HepG2 (cell line): ENCODE measurements at regions not wholly inside any gene's neighbourhood (a gene's known extent, or its start where the extent isn't known, plus 50 kb on each side); places are given as distances from the start of the nearest gene placed in this dataset.

Source experiments
- ELF4 ChIP-seq: sonication (generic); formaldehyde crosslinking; IDR thresholded peaks from 2 replicates; pipeline ENCODE4 v1.5.0; 2020; ENCODE audit warnings: missing genetic modification reagents, mild to moderate bottlenecking, moderate library complexity, borderline replicate concordance
- FOXA1 ChIP-seq, 2 experiments: fragments of 450-650 bp in 1 of 2; sonication (generic) in 1 of 2; formaldehyde crosslinking in 1 of 2; IDR thresholded peaks; 2 replicates each; pipeline versions ENCODE4 v1.4.0 to v1.6.1; 2016 to 2020; ENCODE audit warnings: missing genetic modification reagents in 1 of 2
- GATA4 ChIP-seq: sonication (generic); IDR thresholded peaks from 2 replicates; pipeline ENCODE4 v1.6.1; 2016; ENCODE audit warnings: antibody characterized with exemption, low read depth, borderline replicate concordance
- GLMP ChIP-seq: sonication (generic); formaldehyde crosslinking; IDR thresholded peaks from 2 replicates; pipeline ENCODE4 v1.9.0; 2021; ENCODE audit warnings: missing genetic modification reagents, mild to moderate bottlenecking, borderline replicate concordance
- HCFC1 ChIP-seq: fragments of 150-350 bp; IDR thresholded peaks from 2 replicates; pipeline ENCODE4 v1.6.1; 2014; ENCODE audit warnings: low read depth, low read length
- HNRNPLL ChIP-seq: fragments of 200-400 bp; formaldehyde crosslinking; IDR thresholded peaks from 2 replicates; pipeline ENCODE4 v1.6.1; 2017; ENCODE audit warnings: mild to moderate bottlenecking, low read depth, low read length; ENCODE audit not compliant: poor library complexity, severe bottlenecking
- JUN ChIP-seq: sonication (generic); formaldehyde crosslinking; IDR thresholded peaks from 2 replicates; pipeline ENCODE4 v1.4.0; 2020; ENCODE audit warnings: mild to moderate bottlenecking, missing genetic modification reagents
- KDM4B ChIP-seq: sonication (generic); formaldehyde crosslinking; IDR thresholded peaks from 2 replicates; pipeline ENCODE4 v1.4.0; 2020; ENCODE audit warnings: missing genetic modification reagents
- MAFK ChIP-seq, 2 experiments: IDR thresholded peaks in 1 of 2; conservative IDR thresholded peaks in 1 of 2; 2 replicates each; pipeline ENCODE4 v1.6.1; 2011; ENCODE audit warnings: improper control_type of control experiment in 2 of 2, low read length in 2 of 2
- NBN ChIP-seq: fragments of 450-650 bp; conservative IDR thresholded peaks from 2 replicates; pipeline ENCODE4 v1.6.1; 2017
- NFRKB ChIP-seq: fragments of 450-650 bp; IDR thresholded peaks from 2 replicates; pipeline ENCODE4 v1.6.1; 2017
- SIX4 ChIP-seq: sonication (generic); formaldehyde crosslinking; IDR thresholded peaks from 2 replicates; pipeline ENCODE4 v1.4.0; 2020; ENCODE audit warnings: missing genetic modification reagents
- ZFX ChIP-seq: sonication (generic); formaldehyde crosslinking; IDR thresholded peaks from 2 replicates; pipeline ENCODE4 v1.4.0; 2020; ENCODE audit warnings: mild to moderate bottlenecking, low read depth, missing genetic modification reagents, moderate library complexity
- ZIK1 ChIP-seq: sonication (generic); formaldehyde crosslinking; IDR thresholded peaks from 2 replicates; pipeline ENCODE4 v1.5.0; 2020; ENCODE audit warnings: mild to moderate bottlenecking, low read depth, missing genetic modification reagents, borderline replicate concordance
- ZKSCAN8 ChIP-seq: IDR thresholded peaks from 2 replicates; pipeline ENCODE4 v1.6.1; 2016; ENCODE audit warnings: borderline replicate concordance, missing genetic modification reagents, missing compliant biosample characterization
- ZNF207 ChIP-seq: fragments of 450-650 bp; IDR thresholded peaks from 2 replicates; pipeline ENCODE4 v1.6.1; 2016; ENCODE audit warnings: antibody characterized with exemption, borderline replicate concordance
- ZNF296 ChIP-seq: sonication (generic); formaldehyde crosslinking; conservative IDR thresholded peaks from 2 replicates; pipeline ENCODE4 v1.5.0; 2020; ENCODE audit warnings: mild to moderate bottlenecking, missing genetic modification reagents
- ZNF432 ChIP-seq: sonication (generic); formaldehyde crosslinking; IDR thresholded peaks from 2 replicates; pipeline ENCODE4 v1.5.0; 2020; ENCODE audit warnings: missing genetic modification reagents, mild to moderate bottlenecking, borderline replicate concordance
- ZNF652 ChIP-seq: IDR thresholded peaks from 2 replicates; pipeline ENCODE4 v1.6.1; 2016; ENCODE audit warnings: low read depth, borderline replicate concordance
- ZNF713 ChIP-seq: sonication (generic); formaldehyde crosslinking; IDR thresholded peaks from 2 replicates; pipeline ENCODE4 v1.4.0; 2020; ENCODE audit warnings: mild to moderate bottlenecking, missing genetic modification reagents
- ZNF720 ChIP-seq: sonication (generic); formaldehyde crosslinking; IDR thresholded peaks from 2 replicates; pipeline ENCODE4 v1.4.0; 2020; ENCODE audit warnings: missing genetic modification reagents
- ZNF724P ChIP-seq: sonication (generic); formaldehyde crosslinking; IDR thresholded peaks from 2 replicates; pipeline ENCODE4 v1.8.0; 2022; ENCODE audit warnings: missing genetic modification reagents, borderline replicate concordance
- ZNF749 ChIP-seq: sonication (generic); formaldehyde crosslinking; IDR thresholded peaks from 2 replicates; pipeline ENCODE4 v1.8.0; 2022; ENCODE audit warnings: mild to moderate bottlenecking, missing genetic modification reagents, moderate library complexity, borderline replicate concordance
- ZNF788 ChIP-seq: sonication (generic); formaldehyde crosslinking; IDR thresholded peaks from 2 replicates; pipeline ENCODE4 v1.5.0; 2020; ENCODE audit warnings: mild to moderate bottlenecking, missing genetic modification reagents, borderline replicate concordance
- ZSCAN21 ChIP-seq: sonication (generic); formaldehyde crosslinking; IDR thresholded peaks from 2 replicates; pipeline ENCODE4 v1.8.0; 2022; ENCODE audit warnings: mild to moderate bottlenecking, missing genetic modification reagents, moderate library complexity, borderline replicate concordance
- TF ChIP-seq, protein P1 (sequence below): sonication (generic); formaldehyde crosslinking; IDR thresholded peaks from 2 replicates; pipeline ENCODE4 v1.5.0; 2020; ENCODE audit warnings: missing genetic modification reagents
- TF ChIP-seq, protein P2 (sequence below): sonication (generic); formaldehyde crosslinking; IDR thresholded peaks from 2 replicates; pipeline ENCODE4 v1.4.0; 2020; ENCODE audit warnings: missing genetic modification reagents
- TF ChIP-seq, protein P3 (sequence below): sonication (generic); formaldehyde crosslinking; IDR thresholded peaks from 2 replicates; pipeline ENCODE4 v1.5.0; 2020; ENCODE audit warnings: missing genetic modification reagents

DNA sequence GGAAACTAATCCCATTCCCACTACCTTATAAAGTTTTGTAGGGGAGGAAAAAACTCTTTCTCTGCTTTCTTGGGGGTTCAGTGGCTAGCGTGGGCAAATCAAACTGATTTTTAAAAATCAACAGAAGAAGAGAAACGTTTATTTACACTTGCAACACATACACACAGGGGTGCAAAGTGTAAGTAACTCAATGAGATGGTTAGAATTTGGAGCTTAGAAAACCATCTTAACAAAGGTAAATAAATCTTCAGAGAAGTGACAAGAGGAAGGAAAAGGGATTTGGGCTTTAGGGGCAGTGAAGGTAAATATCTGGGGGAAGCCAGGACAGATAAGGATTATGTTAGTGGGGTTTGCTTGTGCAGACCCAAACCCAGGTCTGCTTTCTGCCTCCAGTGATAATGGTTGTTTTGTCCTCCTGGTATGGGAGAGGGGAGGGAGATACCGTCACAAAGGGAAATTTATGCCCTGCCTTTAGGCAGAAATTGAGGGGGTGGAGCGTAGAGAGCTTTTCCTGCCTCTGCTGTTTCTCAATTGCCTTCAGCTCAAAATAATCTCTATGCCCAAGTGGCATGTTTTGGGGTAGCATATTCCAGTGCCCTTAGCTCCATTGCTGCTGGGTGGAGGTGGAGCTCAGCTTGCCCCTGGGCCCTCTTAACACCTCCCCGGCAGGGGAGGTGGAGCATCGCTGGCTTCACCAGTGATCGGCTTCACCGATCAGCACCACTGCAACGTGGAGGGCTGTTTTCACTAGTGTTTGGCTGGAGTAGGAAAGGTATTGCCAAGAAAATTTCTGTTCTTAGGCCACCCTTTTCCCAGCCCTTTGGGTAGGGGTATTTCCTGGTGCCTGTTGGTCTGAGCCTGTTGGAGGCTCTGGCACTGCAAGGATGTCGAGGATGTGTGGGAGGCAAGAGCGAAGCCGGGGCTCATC is 92.2 kb downstream of the TEX51 start (continued):
- TF ChIP-seq NFRKB (no peak), NBN (no peak), ZNF207 (no peak), ZSCAN21 (CRISPR knock-in tag) (no peak), GLMP (no peak), KDM4B (CRISPR knock-in tag) (no peak), ZKSCAN8 (CRISPR knock-in tag) (no peak), MAFK (conservative IDR thresholded peaks at IDR 0.05 in 1 of 2, IDR thresholded peaks at IDR 0.05 in 1 of 2; ENCODE audit: low read length in 2 of 2) (no peak), JUN (CRISPR knock-in tag) (no peak; the same call in none of the 2 replicates), ZNF720 (no peak), ZNF713 (CRISPR knock-in tag) (no peak), ZNF788 (CRISPR knock-in tag) (peak; percentile 28; the same call in 1 of the 2 replicates), ZNF296 (CRISPR knock-in tag) (0 out of 2 replicates have a peak, but pooled peaks have one; percentile 54), SIX4 (CRISPR knock-in tag) (no peak), ELF4 (CRISPR knock-in tag) (no peak), ZNF652 (CRISPR knock-in tag) (no peak), ZNF724P (CRISPR knock-in tag) (no peak), FOXA1 (IDR thresholded peaks at IDR 0.05) (peak; percentile 49; the same call in 1 of the 2 replicates), FOXA1 (CRISPR knock-in tag; IDR thresholded peaks at IDR 0.05) (peak; percentile 40; the same call in 1 of the 2 replicates), ZNF432 (CRISPR knock-in tag) (no peak), HCFC1 (no peak), ZFX (peak; percentile 3; the same call in 1 of the 2 replicates), HNRNPLL (no peak), ZNF749 (CRISPR knock-in tag) (no peak), ZIK1 (CRISPR knock-in tag) (no peak), GATA4 (peak; percentile 49; the same call in 1 of the 2 replicates)
- TF ChIP-seq, protein P1, sequence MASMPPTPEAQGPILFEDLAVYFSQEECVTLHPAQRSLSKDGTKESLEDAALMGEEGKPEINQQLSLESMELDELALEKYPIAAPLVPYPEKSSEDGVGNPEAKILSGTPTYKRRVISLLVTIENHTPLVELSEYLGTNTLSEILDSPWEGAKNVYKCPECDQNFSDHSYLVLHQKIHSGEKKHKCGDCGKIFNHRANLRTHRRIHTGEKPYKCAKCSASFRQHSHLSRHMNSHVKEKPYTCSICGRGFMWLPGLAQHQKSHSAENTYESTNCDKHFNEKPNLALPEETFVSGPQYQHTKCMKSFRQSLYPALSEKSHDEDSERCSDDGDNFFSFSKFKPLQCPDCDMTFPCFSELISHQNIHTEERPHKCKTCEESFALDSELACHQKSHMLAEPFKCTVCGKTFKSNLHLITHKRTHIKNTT = no peak
- TF ChIP-seq, protein P2, sequence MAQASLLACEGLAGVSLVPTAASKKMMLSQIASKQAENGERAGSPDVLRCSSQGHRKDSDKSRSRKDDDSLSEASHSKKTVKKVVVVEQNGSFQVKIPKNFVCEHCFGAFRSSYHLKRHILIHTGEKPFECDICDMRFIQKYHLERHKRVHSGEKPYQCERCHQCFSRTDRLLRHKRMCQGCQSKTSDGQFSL (CRISPR knock-in tag) = no peak
- TF ChIP-seq, protein P3, sequence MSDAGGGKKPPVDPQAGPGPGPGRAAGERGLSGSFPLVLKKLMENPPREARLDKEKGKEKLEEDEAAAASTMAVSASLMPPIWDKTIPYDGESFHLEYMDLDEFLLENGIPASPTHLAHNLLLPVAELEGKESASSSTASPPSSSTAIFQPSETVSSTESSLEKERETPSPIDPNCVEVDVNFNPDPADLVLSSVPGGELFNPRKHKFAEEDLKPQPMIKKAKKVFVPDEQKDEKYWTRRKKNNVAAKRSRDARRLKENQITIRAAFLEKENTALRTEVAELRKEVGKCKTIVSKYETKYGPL (CRISPR knock-in tag) = no peak
